CD4-positive, alpha-beta T cell (primary cell): ENCODE measurements at regions not wholly inside any gene's neighbourhood (a gene's known extent, or its start where the extent isn't known, plus 50 kb on each side); places are given as distances from the start of the nearest gene placed in this dataset.

Experiments used
- ATAC-seq: fragments of 200-7000 bp; cut with Tn5 transposase; one replicate; pipeline ENCODE4 v1.10.0; 2022; ENCODE audit warnings: mild to moderate bottlenecking; ENCODE audit not compliant: poor library complexity
- CTCF ChIA-PET: fragments of 350-600 bp; sonication (Branson Sonifier 250); formaldehyde crosslinking; loops from one replicate; lab custom pipeline; 2021; ENCODE audit warnings: antibody characterized with exemption, inconsistent platforms; lab: Charles Lee
- POLR2A ChIA-PET: fragments of 350-600 bp; sonication (Branson Sonifier 250); formaldehyde crosslinking; loops from one replicate; lab custom pipeline; 2021; ENCODE audit warnings: antibody characterized with exemption, inconsistent platforms; lab: Charles Lee
- DNase-seq, 14 experiments: peaks; one replicate each; pipeline ENCODE4 v3.0.0-alpha.2; 2013 to 2020; ENCODE audit warnings: mixed read lengths in 2 of 14
- H3K27ac ChIP-seq, 2 donors: one replicate each; pipeline versions ENCODE4 v1.5.1 to v1.7.0; 2013; ENCODE audit warnings: low read length in 2 of 2, low read depth in 1 of 2, mild to moderate bottlenecking in 1 of 2
- H3K27me3 ChIP-seq, 2 experiments: 1 replicate in 1 of 2; 2 replicates in 1 of 2; pipeline versions ENCODE4 v1.6.1 to v1.7.0; 2013; ENCODE audit warnings: low read length in 2 of 2, control low read depth in 1 of 2, mild to moderate bottlenecking in 1 of 2, moderate library complexity in 1 of 2; ENCODE audit not compliant: insufficient read depth in 2 of 2, control insufficient read depth in 1 of 2
- H3K36me3 ChIP-seq: one replicate; pipeline ENCODE4 v1.6.1; 2013; ENCODE audit warnings: low read length, control low read depth; ENCODE audit not compliant: insufficient read depth
- H3K4me1 ChIP-seq: one replicate; pipeline ENCODE4 v1.6.1; 2013; ENCODE audit warnings: low read length, control low read depth; ENCODE audit not compliant: insufficient read depth
- H3K4me3 ChIP-seq: one replicate; pipeline ENCODE4 v1.5.1; 2013; ENCODE audit warnings: mild to moderate bottlenecking, low read length, moderate library complexity
- H3K9me3 ChIP-seq, 2 experiments: 1 replicate in 1 of 2; 2 replicates in 1 of 2; pipeline versions ENCODE4 v1.6.1 to v1.7.0; 2013; ENCODE audit warnings: low read length in 2 of 2, mild to moderate bottlenecking in 2 of 2, control low read depth in 1 of 2, moderate library complexity in 1 of 2; ENCODE audit not compliant: control insufficient read depth in 1 of 2, insufficient read depth in 1 of 2
- H3K27ac Mint-ChIP-seq: one replicate; pipeline ENCODE4 v1.8.0; 2020; ENCODE audit warnings: mixed read lengths
- H3K27me3 Mint-ChIP-seq: one replicate; pipeline ENCODE4 v1.8.0; 2021; ENCODE audit warnings: mixed read lengths
- H3K36me3 Mint-ChIP-seq: one replicate; pipeline ENCODE4 v1.8.0; 2021; ENCODE audit warnings: low read depth, mixed read lengths
- H3K4me1 Mint-ChIP-seq: one replicate; pipeline ENCODE4 v1.8.0; 2021; ENCODE audit warnings: low read depth, mixed read lengths
- H3K4me3 Mint-ChIP-seq: one replicate; pipeline ENCODE4 v1.8.0; 2020; ENCODE audit warnings: mild to moderate bottlenecking, mixed read lengths
- H3K9me3 Mint-ChIP-seq: one replicate; pipeline ENCODE4 v1.8.0; 2020; ENCODE audit warnings: mixed read lengths
- CTCF ChIP-seq: fragments of 200-600 bp; IDR thresholded peaks from one replicate; pipeline ENCODE4 v1.8.0; 2022; ENCODE audit warnings: antibody characterized with exemption, mild to moderate bottlenecking
- intact Hi-C, 2 experiments: fragments of 100-400 bp; cut with DNase I in 1 of 2; cut with micrococcal nuclease in 1 of 2; formaldehyde crosslinking; loops; one replicate each; pipeline versions ENCODE4 v1.15.1 to v1.9.0; 2023 to 2025; cut with DNase I, micrococcal nuclease

GRCh38 chr9:87096506-87096905 lies 149.2 kb upstream of the GAS1 start:
- Histone ChIP-seq H3K9me3 (no peaks in the 10 kb centered on the region), H3K36me3 (no peaks in the 10 kb centered on the region), H3K4me3 (no peak overlapping the region), H3K27ac (no peak overlapping the region), H3K4me1 (no peaks in the 10 kb centered on the region), H3K27me3 (no peaks in the 10 kb centered on the region)
- no peak overlapping the region for H3K27ac Mint-ChIP-seq
- no peaks in the 10 kb centered on the region for H3K36me3 Mint-ChIP-seq
- H3K4me3 Mint-ChIP-seq, result no peak overlapping the region
- ChIA-PET POLR2A (no interaction called here), CTCF (interaction anchor here (0.9 kb wide), 1 partner anchor 15 kb away, joined by 3 read pairs; no protein-coding TSS in a partner anchor)
- intact Hi-C loops, result no loop called here
- DNase-seq, result no peak
- peaks cover 10% of the 10 kb centered on the region for H3K27me3 Mint-ChIP-seq
- no peaks in the 10 kb centered on the region for H3K9me3 Mint-ChIP-seq
- no peak for TF ChIP-seq CTCF
- no peak for ATAC-seq
- no peaks in the 10 kb centered on the region for H3K4me1 Mint-ChIP-seq

- no peak for DNase-seq
- no peaks in the 10 kb centered on the region for H3K4me1 Mint-ChIP-seq
- H3K27ac Mint-ChIP-seq, result no peak overlapping the region
- Histone ChIP-seq H3K4me3 (no peak overlapping the region), H3K4me1 (no peaks in the 10 kb centered on the region), H3K9me3 (no peaks in the 10 kb centered on the region), H3K27ac (no peak overlapping the region), H3K27me3 (peaks cover 0 to 1% of the 10 kb centered on the region in 2 experiments), H3K36me3 (no peaks in the 10 kb centered on the region)
- no peak for ATAC-seq
- no peaks in the 10 kb centered on the region for H3K36me3 Mint-ChIP-seq
- ChIA-PET CTCF (interaction anchor here (0.6 to 0.9 kb wide), 2 partner anchors 15 to 737 kb away, joined by 3 to 4 read pairs; no protein-coding TSS in a partner anchor), POLR2A (no interaction called here)
- peaks cover 11% of the 10 kb centered on the region for H3K27me3 Mint-ChIP-seq
- H3K4me3 Mint-ChIP-seq, result no peak overlapping the region
- no peak for TF ChIP-seq CTCF
- no peaks in the 10 kb centered on the region for H3K9me3 Mint-ChIP-seq
- intact Hi-C loops, result no loop called here
Measured at GRCh38 chr9:87097238-87097637, 149.9 kb upstream of the GAS1 start.

- intact Hi-C loops, result no loop called here
- CTCF ChIA-PET, result no interaction called here
- Mint-ChIP-seq H3K27ac (no peak overlapping the region), H3K36me3 (no peaks in the 10 kb centered on the region), H3K27me3 (peaks cover 17% of the 10 kb centered on the region), H3K9me3 (no peaks in the 10 kb centered on the region), H3K4me1 (no peaks in the 10 kb centered on the region), H3K4me3 (no peak overlapping the region)
- H3K27me3 ChIP-seq, result peaks cover 0 to 3% of the 10 kb centered on the region in 2 experiments
- POLR2A ChIA-PET, result no interaction called here
- H3K9me3 ChIP-seq, result no peaks in the 10 kb centered on the region
- no peak overlapping the region for H3K27ac ChIP-seq
- H3K4me1 ChIP-seq, result no peaks in the 10 kb centered on the region
- no peak for TF ChIP-seq CTCF
- no peak for DNase-seq
- no peak for ATAC-seq
- H3K36me3 ChIP-seq, result no peaks in the 10 kb centered on the region
- H3K4me3 ChIP-seq, result no peak overlapping the region
Measured at GRCh38 chr9:87099407-87099806, 152.1 kb upstream of the GAS1 start.
